GM21367 (cell line): ENCODE measurements at regions not wholly inside any gene's neighbourhood (a gene's known extent, or its start where the extent isn't known, plus 50 kb on each side); places are given as distances from the start of the nearest gene placed in this dataset.
"Not testable (repeated sequence)": the region's sequence is repeated elsewhere in the genome, so short reads cannot be mapped to it uniquely, and the experiment has no call there.

ENCODE experiments used
- ATAC-seq: cut with Tn5 transposase; IDR thresholded peaks from one replicate; pipeline ENCODE4 v1.9.1; 2021; ENCODE audit not compliant: unreplicated experiment

DNA sequence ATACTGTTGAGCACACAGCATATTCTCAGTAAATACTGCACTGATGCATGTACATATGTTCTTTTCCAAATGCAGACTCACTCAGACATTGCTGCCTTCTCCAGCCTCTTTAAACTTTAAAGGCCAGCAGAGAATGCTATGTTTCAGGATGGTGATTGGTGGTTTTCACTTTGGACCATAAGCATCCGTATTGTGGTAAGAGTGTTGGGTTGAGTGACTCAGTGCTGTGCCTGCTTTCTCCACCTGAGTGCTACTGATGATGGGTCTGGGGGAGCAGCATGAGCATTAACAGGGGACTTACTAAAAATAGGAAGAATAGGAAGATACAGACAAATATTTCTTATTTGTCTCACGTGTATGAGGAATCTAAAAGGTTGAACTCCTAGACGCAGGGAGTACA is 56.3 kb upstream of the ZNF92 start:
- no peak for ATAC-seq

DNA sequence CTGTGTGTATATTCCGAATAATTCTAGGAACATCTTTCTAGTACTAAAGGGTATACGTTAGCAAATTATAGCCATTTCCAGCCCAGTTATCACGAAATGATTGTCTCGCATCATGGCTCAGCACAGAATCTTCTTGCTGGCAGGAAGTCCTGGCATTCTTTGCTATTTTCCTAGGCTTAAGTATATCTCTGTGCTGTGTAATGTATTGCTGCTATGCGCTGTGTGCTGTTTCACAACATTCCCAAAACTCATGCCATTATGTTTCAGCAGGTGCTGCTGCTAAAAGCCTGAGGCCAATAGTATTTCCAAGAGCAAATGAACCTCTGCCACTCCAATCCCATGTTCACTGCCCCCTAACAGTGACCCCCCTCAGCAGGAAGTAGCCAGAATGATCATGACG is 62.9 kb upstream of the ZNF92 start:
- ATAC-seq: no peak

- no peak for ATAC-seq
Measured at GRCh38 chr7:65308300-65308678, 65.4 kb upstream of the ZNF92 start.

GRCh38 chr7:65307651-65308299 is 65.9 kb upstream of the ZNF92 start:
- no peak for ATAC-seq

GRCh38 chr7:65304175-65304574 is 69.5 kb upstream of the ZNF92 start:
- no peak for ATAC-seq

DNA sequence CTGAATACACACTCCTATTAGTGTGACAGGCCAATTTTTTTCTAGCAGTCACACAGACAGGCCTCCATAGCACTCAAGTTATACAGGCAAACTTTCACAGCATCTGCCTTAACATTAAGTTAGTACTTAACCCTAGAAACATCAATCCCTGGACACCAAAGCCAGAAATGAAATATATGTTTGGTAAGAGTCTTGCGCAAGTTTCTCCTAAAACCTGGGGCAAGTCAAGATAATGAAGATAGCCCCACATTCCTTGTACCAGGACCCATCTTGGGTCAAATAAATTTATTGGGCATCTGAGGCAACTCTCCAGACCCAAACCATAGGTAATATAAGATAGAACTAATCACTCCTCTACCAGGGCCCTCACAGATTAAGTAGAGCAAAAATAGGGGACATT is 70.8 kb upstream of the ZNF92 start:
- no peak for ATAC-seq

DNA sequence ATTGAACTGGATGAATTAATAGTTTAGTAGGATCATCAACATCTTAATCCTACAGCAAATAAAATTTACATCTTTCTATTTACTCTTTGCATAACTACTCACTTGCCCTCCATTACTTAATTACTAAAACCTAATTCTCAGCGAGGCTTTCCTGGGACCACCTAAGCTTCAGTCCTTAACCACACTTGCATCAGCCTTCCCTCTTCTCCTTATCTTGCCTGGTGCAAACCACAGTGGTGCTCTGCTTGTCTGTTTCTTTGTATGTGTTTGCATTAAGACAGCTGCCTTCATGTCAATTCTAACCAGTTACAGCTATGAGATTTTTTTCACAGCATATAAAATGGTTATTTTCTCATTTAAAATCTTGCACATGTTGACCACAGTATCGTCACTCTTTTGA is 72.6 kb upstream of the ZNF92 start:
- no peak for ATAC-seq

- no peak for ATAC-seq
Measured at GRCh38 chr7:65295409-65295808, 78.2 kb upstream of the ZNF92 start.

- not testable (repeated sequence) for ATAC-seq
Measured at GRCh38 chr7:65290340-65290739, 83.3 kb upstream of the ZNF92 start.

GRCh38 chr7:65287023-65287422 is 86.6 kb upstream of the ZNF92 start:
- no peak for ATAC-seq

DNA sequence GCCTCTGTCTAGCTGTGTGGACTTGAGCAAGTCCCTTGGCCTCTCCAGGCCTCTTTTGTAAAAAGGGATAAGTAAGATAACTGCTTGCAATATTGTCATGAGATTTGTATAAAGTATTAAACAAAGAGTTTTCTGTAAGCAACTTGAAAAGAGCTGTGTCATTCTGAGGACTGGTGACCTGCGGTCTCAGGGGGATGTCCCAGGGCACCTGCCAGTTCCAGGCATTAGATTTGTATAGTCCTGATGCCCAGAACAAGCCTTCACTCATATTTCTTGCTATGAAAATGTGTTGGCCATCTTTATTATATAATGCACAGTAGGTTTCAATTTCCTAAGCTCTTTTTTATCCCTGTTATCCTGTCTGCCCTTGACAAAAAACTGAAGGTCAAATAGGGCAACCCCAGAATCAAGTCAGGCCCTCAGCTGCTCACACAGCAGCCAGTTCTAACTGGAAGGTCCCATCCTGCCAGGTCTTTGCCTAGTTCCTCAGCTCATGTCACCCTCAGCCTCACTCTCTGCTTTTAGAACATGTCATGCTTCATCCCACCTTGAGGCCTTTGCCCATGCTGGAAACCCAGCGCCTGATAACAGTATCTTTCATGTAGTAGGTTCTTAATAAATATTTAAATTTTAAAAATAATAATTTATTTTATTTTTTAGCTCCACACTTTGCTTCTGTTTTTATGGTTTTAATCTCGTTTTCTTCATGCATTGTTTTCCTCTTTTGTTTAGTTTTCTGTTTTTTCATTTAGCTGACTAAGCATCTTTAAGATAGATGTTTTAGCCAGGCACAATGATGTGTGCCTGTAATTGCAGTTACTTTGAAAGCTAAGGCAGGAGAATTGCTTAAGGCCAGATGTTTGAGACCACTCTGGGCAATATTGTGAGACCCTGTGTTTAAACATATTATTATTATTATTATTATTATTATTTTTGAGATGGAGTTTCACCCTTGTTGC is 87.5 kb upstream of the ZNF92 start:
- ATAC-seq: no peak

GRCh38 chr7:65285241-65285640 is 88.4 kb upstream of the ZNF92 start:
- ATAC-seq: not testable (repeated sequence)

- ATAC-seq: no peak
Measured at GRCh38 chr7:65279795-65280194, 93.9 kb upstream of the ZNF92 start.

GRCh38 chr7:65276822-65277221 is 96.8 kb upstream of the ZNF92 start:
- ATAC-seq: no peak

GRCh38 chr7:65271502-65271901 is 102.2 kb upstream of the ZNF92 start:
- ATAC-seq: not testable (repeated sequence)

DNA sequence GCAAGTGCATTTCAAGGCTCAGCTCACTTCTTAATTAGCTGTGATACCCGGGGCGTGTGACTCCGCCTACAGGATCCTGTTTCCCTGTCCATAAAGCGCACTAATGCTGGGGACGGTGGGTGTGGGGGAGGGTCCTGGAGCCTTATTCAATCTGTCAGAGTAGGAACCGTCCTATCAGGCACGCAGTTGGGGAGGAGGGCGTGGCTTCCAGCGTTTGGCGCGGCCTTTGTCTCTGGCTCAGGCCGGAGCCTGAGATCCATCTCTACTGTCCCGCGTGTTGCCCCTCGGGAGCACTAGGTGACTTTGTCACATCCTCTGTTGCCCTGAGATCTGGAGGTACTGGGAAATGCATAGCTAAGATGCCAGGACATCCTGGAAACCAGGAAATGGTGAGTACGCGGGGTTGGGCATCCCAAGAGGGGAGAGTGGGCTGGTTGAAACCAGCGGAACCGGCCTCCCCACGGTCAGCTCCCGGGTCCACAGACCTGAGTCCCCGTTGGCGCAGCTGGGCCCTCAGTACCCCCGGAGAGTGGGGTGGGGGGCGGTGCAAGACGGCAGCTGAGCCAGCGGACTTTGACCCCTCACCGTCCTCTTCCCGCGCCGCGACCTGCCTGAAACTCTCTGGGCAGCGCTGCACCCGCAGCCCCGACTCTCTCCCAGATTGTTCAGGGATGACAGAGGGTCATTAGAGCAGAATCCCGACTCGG is 104.4 kb upstream of the ZNF92 start:
- peak; percentile 91 for ATAC-seq

GRCh38 chr7:65268782-65269149 is 104.9 kb upstream of the ZNF92 start:
- no peak for ATAC-seq

- ATAC-seq: no peak
Measured at GRCh38 chr7:65265933-65266519, 107.6 kb upstream of the ZNF92 start.

DNA sequence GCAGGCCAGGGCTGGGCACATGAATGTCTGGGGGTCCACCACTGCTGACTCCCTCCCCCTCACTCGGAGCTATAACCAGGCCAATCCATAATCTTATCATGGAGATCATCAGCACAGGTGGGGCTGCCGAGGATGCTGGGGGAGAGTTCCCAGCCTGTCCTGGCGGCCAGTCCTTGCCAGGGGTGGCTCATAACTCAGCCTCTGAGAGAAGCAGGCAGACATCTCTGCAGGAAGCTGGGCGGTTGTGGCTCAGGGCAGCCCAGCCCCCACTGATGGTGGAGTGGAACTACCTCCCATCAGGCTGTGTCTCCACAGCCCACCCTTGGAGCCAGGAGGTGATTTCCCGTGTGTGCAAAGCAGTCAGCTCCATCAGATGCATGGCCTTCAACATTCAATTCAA is 109.4 kb upstream of the ZNF92 start:
- ATAC-seq: no peak

DNA sequence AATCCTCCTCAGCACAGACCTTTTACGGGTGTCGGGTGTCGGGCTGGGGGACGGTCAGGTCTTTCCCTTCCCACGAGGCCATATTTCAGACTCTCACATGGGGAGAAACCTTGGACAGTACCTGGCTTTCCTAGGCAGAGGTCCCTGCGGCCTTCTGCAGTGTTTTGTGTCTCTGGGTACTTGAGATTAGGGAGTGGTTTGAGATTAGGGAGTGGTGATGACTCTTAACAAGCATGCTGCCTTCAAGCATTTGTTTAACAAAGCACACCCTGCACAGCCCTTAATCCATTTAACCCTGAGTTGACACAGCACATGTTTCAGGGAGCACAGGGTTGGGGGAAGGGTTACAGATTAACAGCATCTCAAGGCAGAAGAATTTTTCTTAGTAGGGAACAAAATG is 113.0 kb upstream of the ZNF92 start:
- ATAC-seq: not testable (repeated sequence)

GRCh38 chr7:65259864-65260525 is 113.7 kb upstream of the ZNF92 start:
- ATAC-seq: not testable (repeated sequence)
